Activated naive CD8-positive, alpha-beta T cell treated with anti-CD3 and anti-CD28 coated beads, Interleukin-2, amount 10 ng/mL, durations not matched to agents 7 days and 5 days (primary cell): ENCODE measurements at regions not wholly inside any gene's neighbourhood (a gene's known extent, or its start where the extent isn't known, plus 50 kb on each side); places are given as distances from the start of the nearest gene placed in this dataset.

Experiments
- ATAC-seq: fragments of 150-1000 bp; cut with Tn5 transposase; one replicate; pipeline ENCODE4 v1.10.0; 2021; ENCODE audit warnings: low read depth, moderate library complexity
- POLR2A ChIA-PET: fragments of 350-600 bp; sonication (Branson Sonifier 250); formaldehyde crosslinking; loops from one replicate; lab custom pipeline; 2021; ENCODE audit warnings: antibody characterized with exemption; lab: Charles Lee
- DNase-seq: peaks from one replicate; pipeline ENCODE4 v3.0.0; 2021
- H3K27ac Mint-ChIP-seq: one replicate; pipeline ENCODE4 v1.8.0; 2022; ENCODE audit warnings: mild to moderate bottlenecking, mixed read lengths
- H3K27me3 Mint-ChIP-seq: one replicate; pipeline ENCODE4 v1.8.0; 2022; ENCODE audit warnings: mild to moderate bottlenecking, moderate library complexity, mixed read lengths
- H3K36me3 Mint-ChIP-seq: one replicate; pipeline ENCODE4 v1.8.0; 2021; ENCODE audit warnings: mild to moderate bottlenecking, mixed read lengths
- H3K4me1 Mint-ChIP-seq: one replicate; pipeline ENCODE4 v1.8.0; 2021; ENCODE audit warnings: mixed read lengths
- H3K4me3 Mint-ChIP-seq: one replicate; pipeline ENCODE4 v1.8.0; 2022; ENCODE audit warnings: mild to moderate bottlenecking, moderate library complexity, mixed read lengths
- H3K9me3 Mint-ChIP-seq: one replicate; pipeline ENCODE4 v1.8.0; 2021; ENCODE audit warnings: mixed read lengths

GRCh38 chr2:57758686-57759085 is 287.9 kb upstream of the VRK2 start:
- Mint-ChIP-seq H3K4me3 (no peak overlapping the region), H3K4me1 (peaks cover 4% of the 10 kb centered on the region), H3K36me3 (no peaks in the 10 kb centered on the region), H3K9me3 (no peaks in the 10 kb centered on the region), H3K27ac (no peak overlapping the region), H3K27me3 (peaks cover 6% of the 10 kb centered on the region)
- POLR2A ChIA-PET, result no interaction called here
- DNase-seq (no peak), ATAC-seq (no peak)

GRCh38 chr2:57759131-57759530 is 287.5 kb upstream of the VRK2 start:
- ATAC-seq (no peak), DNase-seq (no peak)
- peaks cover 4% of the 10 kb centered on the region for H3K4me1 Mint-ChIP-seq
- no peaks in the 10 kb centered on the region for H3K9me3 Mint-ChIP-seq
- H3K27me3 Mint-ChIP-seq, result peaks cover 6% of the 10 kb centered on the region
- POLR2A ChIA-PET, result no interaction called here
- H3K27ac Mint-ChIP-seq, result no peak overlapping the region
- no peak overlapping the region for H3K4me3 Mint-ChIP-seq
- H3K36me3 Mint-ChIP-seq, result no peaks in the 10 kb centered on the region

GRCh38 chr2:57759822-57760300 is 286.7 kb upstream of the VRK2 start:
- Mint-ChIP-seq H3K9me3 (no peaks in the 10 kb centered on the region), H3K36me3 (no peaks in the 10 kb centered on the region), H3K4me3 (peak overlapping the region; percentile 41), H3K4me1 (peaks cover 4% of the 10 kb centered on the region), H3K27me3 (peaks cover 6% of the 10 kb centered on the region), H3K27ac (no peak overlapping the region)
- DNase-seq, result peak; percentile 82
- POLR2A ChIA-PET, result no interaction called here
- peak; percentile 89 for ATAC-seq

- H3K27ac Mint-ChIP-seq, result no peak overlapping the region
- no peak for DNase-seq
- POLR2A ChIA-PET, result no interaction called here
- no peaks in the 10 kb centered on the region for H3K9me3 Mint-ChIP-seq
- ATAC-seq, result no peak
- H3K36me3 Mint-ChIP-seq, result no peaks in the 10 kb centered on the region
- peaks cover 4% of the 10 kb centered on the region for H3K4me1 Mint-ChIP-seq
- H3K27me3 Mint-ChIP-seq, result peaks cover 6% of the 10 kb centered on the region
- peak overlapping the region; percentile 41 for H3K4me3 Mint-ChIP-seq
Observed at GRCh38 chr2:57760381-57760801, 286.2 kb upstream of the VRK2 start.

- no peak overlapping the region for H3K4me3 Mint-ChIP-seq
- no peaks in the 10 kb centered on the region for H3K36me3 Mint-ChIP-seq
- H3K4me1 Mint-ChIP-seq, result no peaks in the 10 kb centered on the region
- POLR2A ChIA-PET, result no interaction called here
- H3K27ac Mint-ChIP-seq, result no peak overlapping the region
- H3K9me3 Mint-ChIP-seq, result no peaks in the 10 kb centered on the region
- DNase-seq (no peak), ATAC-seq (no peak)
- H3K27me3 Mint-ChIP-seq, result peaks cover 4% of the 10 kb centered on the region
Observed at GRCh38 chr2:57776916-57777315, 269.7 kb upstream of the VRK2 start.

GRCh38 chr2:57782587-57782986 is 264.0 kb upstream of the VRK2 start:
- H3K27ac Mint-ChIP-seq, result no peak overlapping the region
- no peaks in the 10 kb centered on the region for H3K36me3 Mint-ChIP-seq
- POLR2A ChIA-PET, result no interaction called here
- H3K4me1 Mint-ChIP-seq, result no peaks in the 10 kb centered on the region
- H3K4me3 Mint-ChIP-seq, result no peak overlapping the region
- no peaks in the 10 kb centered on the region for H3K27me3 Mint-ChIP-seq
- no peaks in the 10 kb centered on the region for H3K9me3 Mint-ChIP-seq
- no peak for ATAC-seq
- no peak for DNase-seq

GRCh38 chr2:57793310-57793709 is 253.3 kb upstream of the VRK2 start:
- Mint-ChIP-seq H3K27ac (no peak overlapping the region), H3K4me1 (no peaks in the 10 kb centered on the region)

GRCh38 chr2:57796527-57796926 is 250.1 kb upstream of the VRK2 start:
- ATAC-seq (no peak), DNase-seq (no peak)
- H3K9me3 Mint-ChIP-seq, result peaks cover 5% of the 10 kb centered on the region
- POLR2A ChIA-PET, result no interaction called here
- no peaks in the 10 kb centered on the region for H3K36me3 Mint-ChIP-seq
- H3K4me1 Mint-ChIP-seq, result no peaks in the 10 kb centered on the region
- no peak overlapping the region for H3K4me3 Mint-ChIP-seq
- H3K27me3 Mint-ChIP-seq, result peaks cover 1% of the 10 kb centered on the region
- no peak overlapping the region for H3K27ac Mint-ChIP-seq

More at GRCh38 chr2:57793310-57793709, 253.3 kb upstream of the VRK2 start:
- no peaks in the 10 kb centered on the region for H3K9me3 Mint-ChIP-seq
- DNase-seq (no peak), ATAC-seq (no peak)
- no peaks in the 10 kb centered on the region for H3K36me3 Mint-ChIP-seq
- POLR2A ChIA-PET, result no interaction called here
- H3K27me3 Mint-ChIP-seq, result peaks cover 3% of the 10 kb centered on the region
- no peak overlapping the region for H3K4me3 Mint-ChIP-seq

GRCh38 chr2:57798346-57798745 is 248.3 kb upstream of the VRK2 start:
- DNase-seq, result no peak
- peaks cover 5% of the 10 kb centered on the region for H3K9me3 Mint-ChIP-seq
- H3K36me3 Mint-ChIP-seq, result no peaks in the 10 kb centered on the region
- no peak for ATAC-seq
- no peak overlapping the region for H3K4me3 Mint-ChIP-seq
- H3K27me3 Mint-ChIP-seq, result peaks cover 1% of the 10 kb centered on the region
- POLR2A ChIA-PET, result no interaction called here
- H3K27ac Mint-ChIP-seq, result no peak overlapping the region
- no peaks in the 10 kb centered on the region for H3K4me1 Mint-ChIP-seq

GRCh38 chr2:57802243-57802642 is 244.4 kb upstream of the VRK2 start:
- no peaks in the 10 kb centered on the region for H3K4me1 Mint-ChIP-seq
- no peaks in the 10 kb centered on the region for H3K36me3 Mint-ChIP-seq
- DNase-seq (no peak), ATAC-seq (no peak)
- POLR2A ChIA-PET, result no interaction called here
- H3K4me3 Mint-ChIP-seq, result no peak overlapping the region
- H3K9me3 Mint-ChIP-seq, result peaks cover 5% of the 10 kb centered on the region
- H3K27ac Mint-ChIP-seq, result no peak overlapping the region
- peaks cover 1% of the 10 kb centered on the region for H3K27me3 Mint-ChIP-seq

GRCh38 chr2:57804971-57805370 is 241.6 kb upstream of the VRK2 start:
- Mint-ChIP-seq H3K4me3 (no peak overlapping the region), H3K36me3 (no peaks in the 10 kb centered on the region), H3K9me3 (no peaks in the 10 kb centered on the region), H3K4me1 (no peaks in the 10 kb centered on the region), H3K27ac (no peak overlapping the region), H3K27me3 (no peaks in the 10 kb centered on the region)
- POLR2A ChIA-PET, result no interaction called here
- ATAC-seq (no peak), DNase-seq (no peak)

GRCh38 chr2:57806449-57806968 is 240.1 kb upstream of the VRK2 start:
- Mint-ChIP-seq H3K36me3 (no peaks in the 10 kb centered on the region), H3K4me3 (no peak overlapping the region), H3K27ac (no peak overlapping the region), H3K27me3 (no peaks in the 10 kb centered on the region), H3K4me1 (no peaks in the 10 kb centered on the region), H3K9me3 (no peaks in the 10 kb centered on the region)
- POLR2A ChIA-PET, result no interaction called here
- no peak for ATAC-seq
- DNase-seq, result no peak

GRCh38 chr2:57809230-57809629 is 237.4 kb upstream of the VRK2 start:
- no peak overlapping the region for H3K27ac Mint-ChIP-seq
- H3K9me3 Mint-ChIP-seq, result no peaks in the 10 kb centered on the region
- ATAC-seq (no peak), DNase-seq (no peak)
- H3K4me1 Mint-ChIP-seq, result no peaks in the 10 kb centered on the region
- no peaks in the 10 kb centered on the region for H3K27me3 Mint-ChIP-seq
- POLR2A ChIA-PET, result no interaction called here
- H3K4me3 Mint-ChIP-seq, result no peak overlapping the region
- H3K36me3 Mint-ChIP-seq, result no peaks in the 10 kb centered on the region

- ATAC-seq (no peak), DNase-seq (no peak)
- Mint-ChIP-seq H3K4me3 (no peak overlapping the region), H3K36me3 (no peaks in the 10 kb centered on the region), H3K4me1 (peaks cover 2% of the 10 kb centered on the region), H3K27ac (no peak overlapping the region), H3K9me3 (no peaks in the 10 kb centered on the region), H3K27me3 (peaks cover 4% of the 10 kb centered on the region)
- POLR2A ChIA-PET, result no interaction called here
Observed at GRCh38 chr2:57821088-57821487, 225.5 kb upstream of the VRK2 start.

- H3K27ac Mint-ChIP-seq, result no peak overlapping the region
- no peaks in the 10 kb centered on the region for H3K36me3 Mint-ChIP-seq
- no peaks in the 10 kb centered on the region for H3K4me1 Mint-ChIP-seq
- POLR2A ChIA-PET, result no interaction called here
- no peak overlapping the region for H3K4me3 Mint-ChIP-seq
- DNase-seq, result no peak
- peaks cover 3% of the 10 kb centered on the region for H3K9me3 Mint-ChIP-seq
- peaks cover 2% of the 10 kb centered on the region for H3K27me3 Mint-ChIP-seq
- no peak for ATAC-seq
Observed at GRCh38 chr2:57828221-57828620, 218.4 kb upstream of the VRK2 start.
